ENCODE measurements at regions not wholly inside any gene's neighbourhood (a gene's known extent, or its start where the extent isn't known, plus 50 kb on each side); places are given as distances from the start of the nearest gene placed in this dataset.

- POLR2A ChIA-PET (ENCODE audit: low non-redundant PET): no interaction called here
- CTCF ChIA-PET: interaction anchor here (0.5 kb wide), 1 partner anchor 259 kb away, joined by 5 read pairs; no protein-coding TSS in a partner anchor
- no peak overlapping the region for H3K27ac ChIP-seq (ENCODE audit: low read depth, low read length, poor library complexity, severe bottlenecking)
- no TSS peak for BruUV-seq (replicated peaks)
- no peaks in the 10 kb centered on the region for H3K4me1 ChIP-seq (ENCODE audit: insufficient read depth, low read length, poor library complexity, severe bottlenecking)
- DNase-seq (ENCODE audit: low spot score): no peak
- H3K36me3 ChIP-seq (ENCODE audit: insufficient read depth, low read length, poor library complexity, severe bottlenecking): no peaks in the 10 kb centered on the region
- no peak for TF ChIP-seq CTCF (conservative IDR thresholded peaks at IDR 0.05; ENCODE audit: low read depth, low read length)
- no peak for TF ChIP-seq EZH2 (IDR thresholded peaks at IDR 0.05; ENCODE audit: borderline replicate concordance, low read depth, low read length, poor library complexity, severe bottlenecking)
- H3K4me3 ChIP-seq (ENCODE audit: low read depth, low read length, poor library complexity, severe bottlenecking): no peak overlapping the region
- intact Hi-C loops (cut with micrococcal nuclease; ENCODE audit: unreplicated experiment): no loop called here
- no peaks in the 10 kb centered on the region for H3K27me3 ChIP-seq (replicated peaks; ENCODE audit: insufficient read depth, low read depth, low read length, poor library complexity)
- H3K9me3 ChIP-seq (ENCODE audit: low read depth, low read length, poor library complexity, severe bottlenecking): no peaks in the 10 kb centered on the region
These were observed 161.6 kb downstream of the PCDH18 start for GRCh38 chr4:137370679-137371078.

DNA sequence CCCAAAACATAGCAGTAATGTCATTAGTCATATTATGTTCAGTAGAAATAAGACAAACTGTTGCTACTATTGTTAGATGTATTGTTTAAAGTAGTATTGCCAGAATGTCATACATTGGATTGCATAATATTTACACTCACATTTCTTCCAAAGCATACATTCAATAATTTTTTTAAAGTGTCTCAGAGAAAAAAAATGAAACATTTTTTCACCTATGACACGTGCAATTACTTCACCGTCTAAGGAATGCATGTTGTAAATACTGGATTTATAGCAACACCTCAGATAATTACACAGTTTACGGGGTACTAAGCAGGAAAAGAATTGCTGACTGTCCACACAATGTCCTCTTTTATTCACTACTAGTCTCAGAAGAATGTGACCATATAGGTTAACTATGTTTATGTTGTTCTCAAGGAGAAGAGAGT is 162.1 kb downstream of the PCDH18 start:
- no peak for DNase-seq (ENCODE audit: low spot score)
- H3K36me3 ChIP-seq (ENCODE audit: insufficient read depth, low read length, poor library complexity, severe bottlenecking): no peaks in the 10 kb centered on the region
- H3K27ac ChIP-seq (ENCODE audit: low read depth, low read length, poor library complexity, severe bottlenecking): no peak overlapping the region
- CTCF ChIA-PET: interaction anchor here (0.5 kb wide), 1 partner anchor 258 kb away, joined by 5 read pairs; no protein-coding TSS in a partner anchor
- H3K9me3 ChIP-seq (ENCODE audit: low read depth, low read length, poor library complexity, severe bottlenecking): no peaks in the 10 kb centered on the region
- intact Hi-C loops (cut with micrococcal nuclease; ENCODE audit: unreplicated experiment): no loop called here
- H3K4me3 ChIP-seq (ENCODE audit: low read depth, low read length, poor library complexity, severe bottlenecking): no peak overlapping the region
- TF ChIP-seq EZH2 (IDR thresholded peaks at IDR 0.05; ENCODE audit: borderline replicate concordance, low read depth, low read length, poor library complexity, severe bottlenecking) (no peak), CTCF (conservative IDR thresholded peaks at IDR 0.05; ENCODE audit: low read depth, low read length) (no peak)
- no TSS peak for BruUV-seq (replicated peaks)
- no peaks in the 10 kb centered on the region for H3K27me3 ChIP-seq (replicated peaks; ENCODE audit: insufficient read depth, low read depth, low read length, poor library complexity)
- POLR2A ChIA-PET (ENCODE audit: low non-redundant PET): no interaction called here
- no peaks in the 10 kb centered on the region for H3K4me1 ChIP-seq (ENCODE audit: insufficient read depth, low read length, poor library complexity, severe bottlenecking)

DNA sequence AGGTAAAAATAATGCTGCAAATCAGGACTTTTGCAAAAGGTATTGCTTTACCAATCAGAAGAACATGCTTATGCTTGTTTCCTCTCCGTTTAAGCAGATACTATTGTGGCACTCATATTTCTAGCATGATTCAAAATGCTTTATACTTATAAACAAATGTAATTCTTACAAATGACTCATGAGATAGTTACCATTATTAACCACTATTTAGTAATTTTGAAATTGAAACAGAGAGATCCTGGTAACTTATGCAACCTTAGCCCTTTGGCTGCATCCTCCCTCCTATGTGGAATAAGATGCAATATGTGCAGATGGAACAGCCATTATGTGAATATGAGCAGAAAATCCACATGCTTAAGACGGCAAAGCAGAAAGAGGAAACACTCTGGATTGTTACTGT is 164.7 kb downstream of the PCDH18 start:
- Histone ChIP-seq H3K4me3 (ENCODE audit: low read depth, low read length, poor library complexity, severe bottlenecking) (no peak overlapping the region), H3K27me3 (replicated peaks; ENCODE audit: insufficient read depth, low read depth, low read length, poor library complexity) (no peaks in the 10 kb centered on the region), H3K36me3 (ENCODE audit: insufficient read depth, low read length, poor library complexity, severe bottlenecking) (no peaks in the 10 kb centered on the region), H3K9me3 (ENCODE audit: low read depth, low read length, poor library complexity, severe bottlenecking) (no peaks in the 10 kb centered on the region), H3K4me1 (ENCODE audit: insufficient read depth, low read length, poor library complexity, severe bottlenecking) (no peaks in the 10 kb centered on the region), H3K27ac (ENCODE audit: low read depth, low read length, poor library complexity, severe bottlenecking) (no peak overlapping the region)
- no peak for DNase-seq (ENCODE audit: low spot score)
- TF ChIP-seq EZH2 (IDR thresholded peaks at IDR 0.05; ENCODE audit: borderline replicate concordance, low read depth, low read length, poor library complexity, severe bottlenecking) (no peak), CTCF (conservative IDR thresholded peaks at IDR 0.05; ENCODE audit: low read depth, low read length) (no peak)
- intact Hi-C loops (cut with micrococcal nuclease; ENCODE audit: unreplicated experiment): no loop called here
- no TSS peak for BruUV-seq (replicated peaks)
- ChIA-PET POLR2A (ENCODE audit: low non-redundant PET) (interaction anchor here (0.8 kb wide), 1 partner anchor 10 kb away, joined by 3 read pairs; no protein-coding TSS in a partner anchor), CTCF (no interaction called here)

Measured in A673 (cell line).